H1 (cell line): ENCODE measurements at regions not wholly inside any gene's neighbourhood (a gene's known extent, or its start where the extent isn't known, plus 50 kb on each side); places are given as distances from the start of the nearest gene placed in this dataset.

Experiments
- CTCF ChIA-PET: fragments of 300-600 bp; sonication (Branson Sonifier 250); formaldehyde crosslinking; loops from one replicate; lab custom pipeline; 2021; ENCODE audit not compliant: partially characterized antibody; lab: Charles Lee
- POLR2A ChIA-PET: fragments of 300-600 bp; sonication (Branson Sonifier 250); formaldehyde crosslinking; loops from one replicate; lab custom pipeline; 2021; ENCODE audit warnings: inconsistent platforms; ENCODE audit not compliant: partially characterized antibody; lab: Charles Lee
- DNase-seq, 2 experiments: peaks; one replicate each; pipeline versions ENCODE4 v3.0.0 to v3.0.0-alpha.2; 2010 to 2022; ENCODE audit warnings: low spot score in 2 of 2, low read depth in 1 of 2, mixed read lengths in 1 of 2
- FAIRE-seq: peaks from 2 replicates; lab custom pipeline; 2011; peaks lifted over from hg19 to GRCh38; lab: Jason Lieb, UNC
- H2AFZ ChIP-seq: 2 replicates; pipeline ENCODE4 v1.8.1; 2012; ENCODE audit warnings: low read length, inconsistent platforms
- H2AK5ac ChIP-seq: 2 replicates; pipeline ENCODE4 v1.6.1; 2013; ENCODE audit warnings: low read depth, low read length
- H2BK120ac ChIP-seq: replicated peaks from 2 replicates; pipeline ENCODE3; 2013; ENCODE audit warnings: low read depth, low read length, inconsistent platforms
- H2BK12ac ChIP-seq: 2 replicates; pipeline ENCODE4 v1.6.1; 2013; ENCODE audit warnings: low read depth, low read length
- H2BK15ac ChIP-seq: 2 replicates; pipeline ENCODE4 v1.6.1; 2013; ENCODE audit warnings: low read length
- H2BK20ac ChIP-seq: 2 replicates; pipeline ENCODE4 v1.6.1; 2013; ENCODE audit warnings: low read length
- H2BK5ac ChIP-seq: 2 replicates; pipeline ENCODE4 v1.6.1; 2013; ENCODE audit warnings: low read depth, low read length
- H3K14ac ChIP-seq: 2 replicates; pipeline ENCODE4 v1.6.1; 2013; ENCODE audit warnings: inconsistent platforms; ENCODE audit not compliant: insufficient read length
- H3K18ac ChIP-seq: 2 replicates; pipeline ENCODE4 v1.6.1; 2013; ENCODE audit warnings: low read length; ENCODE audit errors: extremely low read depth
- H3K23ac ChIP-seq: 2 replicates; pipeline ENCODE4 v1.6.1; 2013; ENCODE audit warnings: inconsistent platforms; ENCODE audit not compliant: insufficient read length
- H3K23me2 ChIP-seq: 2 replicates; pipeline ENCODE4 v1.6.1; 2013; ENCODE audit warnings: low read depth, low read length
- H3K27ac ChIP-seq: 2 replicates; pipeline ENCODE4 v1.6.1; 2011; ENCODE audit warnings: low read depth, low read length, inconsistent platforms
- H3K27me3 ChIP-seq, 4 experiments: replicated peaks in 1 of 4; 1 replicate in 1 of 4; 2 replicates in 3 of 4; pipeline versions ENCODE4 v1.6.1 to v1.8.1; 2011 to 2013; ENCODE audit warnings: low read length in 3 of 4, mild to moderate bottlenecking in 3 of 4, inconsistent platforms in 2 of 4, mixed read lengths in 2 of 4, moderate library complexity in 1 of 4; ENCODE audit not compliant: control insufficient read depth in 3 of 4, insufficient read depth in 3 of 4; ENCODE audit errors: extremely low read depth in 1 of 4
- H3K36me3 ChIP-seq, 4 experiments: 2 replicates each; pipeline versions ENCODE4 v1.6.1 to v1.8.1; 2011 to 2013; ENCODE audit warnings: mild to moderate bottlenecking in 4 of 4, low read length in 3 of 4, moderate library complexity in 2 of 4, control low read depth in 1 of 4, inconsistent platforms in 1 of 4; ENCODE audit not compliant: insufficient read depth in 4 of 4, control insufficient read depth in 2 of 4
- H3K4ac ChIP-seq: replicated peaks from 2 replicates; pipeline ENCODE3; 2013; ENCODE audit warnings: low read length, low read depth, mixed read lengths, inconsistent platforms; ENCODE audit not compliant: insufficient read length
- H3K4me1 ChIP-seq, 4 experiments: replicated peaks in 1 of 4; 1 replicate in 1 of 4; 2 replicates in 3 of 4; pipeline versions ENCODE4 v1.6.1 to v1.8.1; 2011 to 2013; ENCODE audit warnings: low read length in 3 of 4, inconsistent platforms in 2 of 4, mixed read lengths in 1 of 4; ENCODE audit not compliant: insufficient read depth in 4 of 4, control insufficient read depth in 3 of 4
- H3K4me2 ChIP-seq, 2 experiments: 2 replicates each; pipeline versions ENCODE4 v1.6.1 to v1.8.1; 2011 to 2013; ENCODE audit warnings: low read depth in 2 of 2, low read length in 2 of 2, control low read depth in 1 of 2, inconsistent platforms in 1 of 2, mild to moderate bottlenecking in 1 of 2; ENCODE audit not compliant: insufficient read depth in 1 of 2
- H3K4me3 ChIP-seq, 4 experiments: fragments of 200-600, 300-600 bp in 1 of 4; sonication (generic), shearing (Covaris generic), sonication (Bioruptor Twin) in 1 of 4; 2 replicates each; pipeline versions ENCODE4 v1.5.1 to v1.8.1; 2011 to 2016; ENCODE audit warnings: low read length in 4 of 4, low read depth in 3 of 4, control low read depth in 2 of 4, inconsistent platforms in 2 of 4, mild to moderate bottlenecking in 2 of 4, mixed read lengths in 1 of 4, moderate library complexity in 1 of 4; ENCODE audit not compliant: insufficient read depth in 2 of 4; ENCODE audit errors: extremely low read depth in 1 of 4
- H3K56ac ChIP-seq: replicated peaks from 2 replicates; pipeline ENCODE3; 2013; ENCODE audit warnings: low read depth, mild to moderate bottlenecking, mixed read lengths, low read length, inconsistent platforms; ENCODE audit not compliant: insufficient read length
- H3K79me1 ChIP-seq: 2 replicates; pipeline ENCODE4 v1.6.1; 2013; ENCODE audit warnings: low read depth, low read length, control low read depth
- H3K79me2 ChIP-seq, 2 experiments: 2 replicates each; pipeline versions ENCODE4 v1.6.1 to v1.8.1; 2012 to 2013; ENCODE audit warnings: low read length in 2 of 2, mild to moderate bottlenecking in 2 of 2, inconsistent platforms in 1 of 2; ENCODE audit not compliant: insufficient read depth in 2 of 2, control insufficient read depth in 1 of 2
- H3K9ac ChIP-seq, 4 experiments: replicated peaks in 1 of 4; 1 replicate in 1 of 4; 2 replicates in 3 of 4; pipeline versions ENCODE4 v1.6.1 to v1.8.1; 2011 to 2013; ENCODE audit warnings: low read depth in 3 of 4, low read length in 3 of 4, control low read depth in 2 of 4, mild to moderate bottlenecking in 2 of 4, moderate library complexity in 2 of 4, inconsistent platforms in 1 of 4; ENCODE audit errors: extremely low read depth in 1 of 4
- H3K9me3 ChIP-seq, 2 experiments: 2 replicates each; pipeline versions ENCODE4 v1.6.1 to v1.8.1; 2012 to 2013; ENCODE audit warnings: mild to moderate bottlenecking in 2 of 2, moderate library complexity in 2 of 2, control low read depth in 1 of 2, inconsistent platforms in 1 of 2, low read depth in 1 of 2, low read length in 1 of 2, mixed read lengths in 1 of 2; ENCODE audit not compliant: insufficient read depth in 2 of 2
- H4K20me1 ChIP-seq, 2 experiments: replicated peaks in 1 of 2; 2 replicates each; pipeline versions ENCODE3 to v1.8.1; 2011 to 2013; ENCODE audit warnings: inconsistent platforms in 2 of 2, low read length in 2 of 2, mild to moderate bottlenecking in 1 of 2; ENCODE audit not compliant: insufficient read depth in 2 of 2, control insufficient read depth in 1 of 2
- H4K5ac ChIP-seq: 2 replicates; pipeline ENCODE4 v1.6.1; 2013; ENCODE audit warnings: low read length, low read depth, mixed read lengths, inconsistent platforms; ENCODE audit not compliant: insufficient read length
- H4K8ac ChIP-seq: 2 replicates; pipeline ENCODE4 v1.8.0; 2013; ENCODE audit warnings: mild to moderate bottlenecking, moderate library complexity, low read length, inconsistent platforms; ENCODE audit not compliant: insufficient read depth; ENCODE audit errors: extremely low read depth
- H4K91ac ChIP-seq: replicated peaks from 2 replicates; pipeline ENCODE3; 2013; ENCODE audit warnings: low read length, mixed read lengths, inconsistent platforms; ENCODE audit not compliant: insufficient read length
- BCL11A ChIP-seq, 2 experiments: IDR thresholded peaks; one replicate each; pipeline ENCODE4 v1.6.1; 2011; ENCODE audit warnings: low read depth in 2 of 2, low read length in 2 of 2, mild to moderate bottlenecking in 2 of 2
- EGR1 ChIP-seq: IDR thresholded peaks from 2 replicates; pipeline ENCODE4 v1.6.1; 2011; ENCODE audit warnings: low read depth, low read length, borderline replicate concordance
- EP300 ChIP-seq, 2 experiments: IDR thresholded peaks; 1 replicate in 1 of 2; 2 replicates in 1 of 2; pipeline ENCODE4 v1.6.1; 2011 to 2012; ENCODE audit warnings: low read depth in 2 of 2, low read length in 2 of 2, mild to moderate bottlenecking in 2 of 2, borderline replicate concordance in 1 of 2, inconsistent platforms in 1 of 2, moderate library complexity in 1 of 2
- FOSL1 ChIP-seq: IDR thresholded peaks from 2 replicates; pipeline ENCODE4 v1.6.1; 2011; ENCODE audit warnings: mild to moderate bottlenecking, low read depth, low read length, moderate library complexity; ENCODE audit not compliant: insufficient read depth
- HDAC2 ChIP-seq, 2 experiments: fragments of 300-600 bp in 1 of 2; sonication (generic) in 1 of 2; IDR thresholded peaks; 2 replicates each; pipeline ENCODE4 v1.6.1; 2011 to 2012; ENCODE audit warnings: low read depth in 2 of 2, low read length in 2 of 2, mild to moderate bottlenecking in 2 of 2, moderate library complexity in 2 of 2, borderline replicate concordance in 1 of 2, inconsistent platforms in 1 of 2
- JUND ChIP-seq: IDR thresholded peaks from 2 replicates; pipeline ENCODE4 v1.6.1; 2011; ENCODE audit warnings: mild to moderate bottlenecking, improper control_type of control experiment, low read length
- MAFK ChIP-seq: IDR thresholded peaks from 2 replicates; pipeline ENCODE4 v1.6.1; 2012; ENCODE audit warnings: low read depth, mild to moderate bottlenecking, improper control_type of control experiment, low read length
- RBBP5 ChIP-seq: IDR thresholded peaks from 2 replicates; pipeline ENCODE4 v1.7.1; 2012; ENCODE audit warnings: low read depth, mild to moderate bottlenecking, inconsistent platforms, low read length, moderate library complexity, borderline replicate concordance
- RFX5 ChIP-seq: IDR thresholded peaks from 2 replicates; pipeline ENCODE4 v1.6.1; 2011; ENCODE audit warnings: low read depth, low read length, improper control_type of control experiment, borderline replicate concordance
- SIRT6 ChIP-seq: IDR thresholded peaks from one replicate; pipeline ENCODE4 v1.7.1; 2012; ENCODE audit warnings: low read length, inconsistent platforms
- SRF ChIP-seq: IDR thresholded peaks from 2 replicates; pipeline ENCODE4 v1.6.1; 2011; ENCODE audit warnings: mild to moderate bottlenecking, low read depth, low read length, moderate library complexity
- TAF7 ChIP-seq: optimal IDR thresholded peaks from 2 replicates; pipeline ENCODE3; 2011; ENCODE audit warnings: low read depth, mild to moderate bottlenecking, inconsistent platforms, low read length, moderate library complexity, borderline replicate concordance
- TBP ChIP-seq: IDR thresholded peaks from 2 replicates; pipeline ENCODE4 v1.6.1; 2011; ENCODE audit warnings: low read depth, low read length, improper control_type of control experiment
- TCF12 ChIP-seq: IDR thresholded peaks from 2 replicates; pipeline ENCODE4 v1.6.1; 2011; ENCODE audit warnings: low read depth, mild to moderate bottlenecking, low read length
- TEAD4 ChIP-seq: IDR thresholded peaks from 2 replicates; pipeline ENCODE4 v1.6.1; 2012; ENCODE audit warnings: low read depth, low read length, inconsistent platforms, mixed read lengths
- ZNF274 ChIP-seq: IDR thresholded peaks from 2 replicates; pipeline ENCODE4 v1.7.0; 2012; ENCODE audit warnings: low read length, borderline replicate concordance; ENCODE audit errors: extremely low read depth
- WGBS, 2 experiments: shearing (Covaris generic) in 1 of 2; methylation state at CpG; one replicate each; pipeline versions ENCODE4 v1.1.6 to v1.1.7; 2013 to 2015; ENCODE audit warnings: low lambda C conversion rate in 2 of 2, mixed read lengths in 2 of 2, inconsistent platforms in 1 of 2, low coverage in 1 of 2, missing lambda C conversion rate in 1 of 2; ENCODE audit not compliant: insufficient replicate concordance in 2 of 2, insufficient coverage in 1 of 2, insufficient read length in 1 of 2; ENCODE audit errors: extremely low coverage in 1 of 2, missing lambda C conversion rate in 1 of 2; 5-methylcytosine and 5-hydroxymethylcytosine counted together

DNA sequence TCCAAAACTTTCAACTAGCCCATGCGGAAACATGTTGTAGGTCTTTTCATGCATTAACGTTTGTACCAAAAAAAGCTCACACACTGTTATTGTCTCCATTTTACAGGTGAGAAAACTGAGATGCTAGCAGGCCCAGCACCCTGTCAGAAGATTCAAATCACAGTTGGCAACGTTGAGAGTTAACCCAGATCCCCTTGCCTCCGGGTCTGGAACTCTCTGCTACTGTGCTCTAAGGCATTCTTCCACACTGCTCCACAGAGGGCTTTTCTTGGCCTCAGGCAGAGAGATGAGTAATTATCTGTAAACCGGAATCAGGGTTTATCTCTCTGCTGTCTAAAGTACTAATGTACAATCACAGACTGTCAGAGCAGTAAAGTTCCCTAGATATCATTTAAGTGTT, 186.0 kb upstream of the LPP start:
- ChIA-PET POLR2A (no interaction called here), CTCF (interaction anchor here (0.6 kb wide), 1 partner anchor 164 kb away, joined by 3 read pairs; no protein-coding TSS in a partner anchor)
- H3K79me1 ChIP-seq: no peaks in the 10 kb centered on the region
- no peak overlapping the region for H2BK15ac ChIP-seq
- H3K9me3 ChIP-seq: no peaks in the 10 kb centered on the region
- H4K5ac ChIP-seq: no peak overlapping the region
- no peak overlapping the region for H2AFZ ChIP-seq
- H3K4me2 ChIP-seq: no peak overlapping the region
- no peak overlapping the region for H4K8ac ChIP-seq
- H3K27me3 ChIP-seq: no peaks in the 10 kb centered on the region
- H2BK5ac ChIP-seq: no peak overlapping the region
- H2BK120ac ChIP-seq: no peak overlapping the region
- no peak overlapping the region for H4K91ac ChIP-seq
- peaks cover 0 to 2% (median under 1%) of the 10 kb centered on the region in 4 experiments; a peak in 1 of 7 replicates for H3K4me1 ChIP-seq
- no peak overlapping the region for H3K9ac ChIP-seq
- H3K27ac ChIP-seq: no peak overlapping the region
- H3K14ac ChIP-seq: no peak overlapping the region
- no peak overlapping the region for H2BK20ac ChIP-seq
- H3K18ac ChIP-seq: no peak overlapping the region
- no peaks in the 10 kb centered on the region for H3K79me2 ChIP-seq
- DNase-seq (no peak), FAIRE-seq (no peak)
- no peaks in the 10 kb centered on the region for H3K36me3 ChIP-seq
- H2AK5ac ChIP-seq: no peak overlapping the region
- no peak overlapping the region for H3K4ac ChIP-seq
- 91% methylated on average over 5 of the region's 5 CpGs; no CpG with 5 or more reads in 1 of the 2 experiments for WGBS, 2 experiments
- no peak overlapping the region for H3K4me3 ChIP-seq
- no peaks in the 10 kb centered on the region for H4K20me1 ChIP-seq
- H3K23me2 ChIP-seq: no peaks in the 10 kb centered on the region
- no peak overlapping the region for H3K23ac ChIP-seq
- H2BK12ac ChIP-seq: no peak overlapping the region
- no peak overlapping the region for H3K56ac ChIP-seq
- TF ChIP-seq BCL11A (IDR thresholded peaks at IDR 0.05; ENCODE audit: low read depth in 2 of 2, low read length in 2 of 2) (no peak), SRF (no peak), MAFK (no peak), FOSL1 (no peak), JUND (no peak), TCF12 (no peak), HDAC2 (IDR thresholded peaks at IDR 0.05; ENCODE audit: borderline replicate concordance in 1 of 2, low read depth in 2 of 2, low read length in 2 of 2) (no peak), ZNF274 (no peak), RFX5 (no peak), TAF7 (no peak), EGR1 (no peak), TEAD4 (no peak), TBP (no peak), RBBP5 (no peak), EP300 (IDR thresholded peaks at IDR 0.05; ENCODE audit: borderline replicate concordance in 1 of 2, low read depth in 2 of 2, low read length in 2 of 2) (no peak), SIRT6 (no peak)
